Stimulated activated CD4-positive, alpha-beta T cell treated with anti-CD3 and anti-CD28 coated beads, Interleukin-4, amount 100 ng/mL, for 1 hour (primary cell): ENCODE measurements at regions not wholly inside any gene's neighbourhood (a gene's known extent, or its start where the extent isn't known, plus 50 kb on each side); places are given as distances from the start of the nearest gene placed in this dataset.

Source experiments
- DNase-seq: peaks from one replicate; pipeline ENCODE4 v3.0.0-alpha.2; 2020

- no peak for DNase-seq
Measured at GRCh38 chr20:58138395-58138794, 90.1 kb downstream of the ANKRD60 start.

DNA sequence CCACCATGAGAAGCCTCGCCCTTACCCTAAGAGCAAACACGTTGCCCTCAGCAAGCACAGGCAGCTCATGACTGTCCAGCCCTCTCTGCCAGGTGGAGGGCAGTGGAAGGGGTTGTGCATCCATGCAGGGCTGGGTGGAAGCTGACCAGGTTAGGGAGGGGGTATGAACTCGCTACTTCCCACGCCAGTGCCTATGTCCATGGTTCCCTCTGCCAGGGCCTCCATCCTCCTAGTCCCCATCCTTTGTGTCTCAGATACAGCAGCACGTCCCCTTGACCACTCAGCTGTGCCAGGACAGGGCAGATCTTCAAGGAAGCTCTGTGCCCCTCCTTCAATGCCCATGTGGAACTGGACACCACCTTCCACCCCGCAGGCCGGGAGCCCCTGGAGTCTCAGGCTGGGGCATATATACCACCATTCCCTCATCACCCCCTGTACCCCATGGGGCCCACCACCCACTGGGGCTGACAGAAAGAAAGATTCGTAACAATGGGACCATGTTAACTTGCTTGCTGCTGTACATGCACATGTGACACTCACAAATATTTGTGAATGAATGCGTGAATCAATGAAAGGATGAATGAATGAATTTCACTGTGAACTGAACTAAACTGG is 90.7 kb downstream of the ANKRD60 start:
- no peak for DNase-seq

DNA sequence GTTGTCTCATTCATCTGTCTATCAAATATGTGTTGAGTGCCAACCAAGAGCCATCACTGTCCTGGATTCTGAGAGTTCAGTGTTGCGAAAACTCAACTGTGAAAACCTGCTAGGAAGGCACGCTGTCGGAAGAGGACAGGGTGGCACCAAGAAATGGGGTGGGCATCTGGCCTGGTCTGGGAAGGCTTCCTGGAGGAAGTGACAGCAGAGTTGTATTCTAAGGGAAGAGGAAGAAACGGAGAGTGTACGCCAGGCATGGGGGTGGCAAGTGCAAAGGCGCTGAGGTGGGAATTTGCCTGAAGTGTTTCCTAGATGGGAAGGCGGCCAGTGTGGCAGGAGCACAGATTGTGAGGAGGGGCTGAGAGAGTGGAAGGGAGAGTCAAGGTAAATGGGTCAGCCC is 91.2 kb downstream of the ANKRD60 start:
- DNase-seq: no peak

DNA sequence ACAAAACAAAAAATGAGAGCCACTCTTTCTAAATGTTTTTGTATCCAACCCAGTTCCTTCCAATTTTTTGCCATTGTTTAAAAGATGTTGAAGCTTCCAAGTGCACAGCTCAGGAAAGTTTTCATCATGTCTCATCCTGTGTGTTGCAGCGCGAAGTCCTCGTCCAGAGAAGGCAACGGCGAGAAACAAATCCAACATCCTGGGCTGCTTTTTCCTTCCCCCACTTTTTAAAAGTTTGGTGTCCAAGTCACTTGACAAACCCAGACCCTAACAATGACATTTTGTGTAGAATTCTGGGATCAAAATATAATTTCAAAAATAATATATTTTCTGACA is 92.3 kb downstream of the ANKRD60 start:
- no peak for DNase-seq

DNA sequence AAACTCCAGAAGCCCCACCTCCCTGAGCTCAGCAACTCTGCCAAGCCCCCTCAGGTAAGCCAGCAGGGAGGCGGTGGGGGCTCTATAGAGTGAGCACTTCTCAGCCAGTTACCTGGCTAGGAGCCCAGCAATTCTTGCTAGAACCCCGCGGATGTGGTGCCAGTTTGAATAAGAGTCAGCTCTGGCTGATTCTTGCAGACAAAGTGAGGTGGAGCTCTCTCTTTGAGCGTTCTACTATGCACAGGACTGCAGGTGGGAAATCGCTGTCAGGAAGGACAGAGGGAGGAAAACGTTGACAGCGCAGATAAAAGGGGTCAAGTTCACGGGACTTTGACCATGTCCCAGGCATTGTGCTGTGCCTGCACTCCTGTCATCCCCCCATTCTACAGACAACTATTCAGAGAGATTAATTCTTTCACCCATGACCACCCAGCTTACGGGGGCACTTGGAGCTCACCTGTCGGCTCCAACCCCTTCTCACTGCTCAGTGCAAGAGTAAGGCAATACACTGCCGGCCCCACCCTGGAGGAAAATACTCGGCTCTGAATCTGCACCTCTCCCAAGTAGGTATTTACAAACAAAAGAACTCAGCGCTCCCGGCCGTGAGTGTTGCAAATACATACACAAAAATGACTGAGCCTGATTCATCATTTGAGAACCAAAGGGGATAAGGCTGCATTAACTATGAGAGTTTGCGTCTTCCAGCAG is 92.9 kb downstream of the ANKRD60 start:
- DNase-seq: no peak

DNA sequence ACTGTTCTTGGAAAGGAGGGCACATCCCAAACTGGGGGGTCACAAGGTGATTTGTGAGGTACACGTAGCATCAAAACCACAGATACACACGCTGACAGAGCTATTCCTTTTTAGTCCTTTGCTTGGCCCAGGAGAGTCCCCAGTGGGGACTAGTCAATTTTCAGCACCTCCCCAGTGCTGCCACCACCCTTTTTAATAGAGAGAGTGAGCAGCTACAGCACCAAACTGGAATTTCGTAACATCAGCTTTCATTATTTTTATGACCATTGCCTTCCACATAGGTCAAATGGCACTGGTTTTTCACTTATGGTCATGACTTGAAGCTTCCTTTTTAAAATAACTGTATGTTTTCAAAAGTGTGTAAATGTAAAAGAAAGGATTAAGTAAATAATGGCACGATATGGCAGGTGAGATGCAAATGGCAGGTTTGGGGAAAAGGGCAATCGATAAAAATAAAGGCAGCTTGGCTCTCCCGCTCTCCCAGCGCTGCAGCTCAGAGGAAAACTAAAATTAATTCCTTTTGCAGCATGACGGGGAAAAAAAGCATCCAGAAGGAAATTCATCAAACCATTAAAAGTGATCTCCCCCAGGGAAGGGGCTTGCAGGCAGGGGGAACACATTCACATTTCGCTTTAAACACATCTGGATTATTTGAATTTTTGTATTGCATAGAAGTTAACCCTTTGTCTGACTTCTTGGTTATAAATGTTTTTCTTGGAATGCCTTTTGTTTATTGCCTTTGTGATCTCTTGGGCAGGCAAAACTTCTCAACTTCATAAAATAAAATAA is 95.2 kb downstream of the ANKRD60 start:
- DNase-seq: no peak

DNA sequence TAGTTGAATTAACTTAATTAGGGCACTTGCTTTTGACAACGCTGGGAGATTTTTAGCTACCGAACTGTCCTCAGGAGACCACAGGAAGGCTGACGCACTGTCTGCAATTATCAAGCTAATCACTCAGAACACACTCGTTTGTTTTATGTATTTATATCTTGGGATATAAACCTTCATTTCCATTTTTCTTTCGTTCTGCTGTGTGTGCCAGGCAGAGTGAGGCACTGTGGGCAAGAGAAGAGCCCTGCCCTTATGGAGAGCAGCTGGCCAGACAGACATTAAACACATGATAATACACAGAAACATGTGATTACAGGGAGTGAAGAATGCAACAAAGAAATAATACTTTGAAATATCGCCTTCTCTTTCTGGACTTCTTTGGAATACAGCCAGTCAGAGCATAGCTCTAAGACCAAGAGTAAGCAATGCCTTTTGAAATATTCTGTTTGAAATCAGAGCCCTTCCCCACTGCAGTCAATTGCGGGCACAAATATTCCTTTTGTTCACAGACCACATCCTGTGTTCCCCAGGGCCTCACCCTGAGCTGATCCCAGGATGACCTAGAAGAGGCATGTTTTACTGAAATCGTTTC is 96.8 kb downstream of the ANKRD60 start:
- no peak for DNase-seq

- no peak for DNase-seq
Measured at GRCh38 chr20:58131151-58131550, 97.3 kb downstream of the ANKRD60 start.

- no peak for DNase-seq
Measured at GRCh38 chr20:58130581-58130980, 97.9 kb downstream of the ANKRD60 start.

- DNase-seq: no peak
Measured at GRCh38 chr20:58130156-58130555, 98.3 kb downstream of the ANKRD60 start.

DNA sequence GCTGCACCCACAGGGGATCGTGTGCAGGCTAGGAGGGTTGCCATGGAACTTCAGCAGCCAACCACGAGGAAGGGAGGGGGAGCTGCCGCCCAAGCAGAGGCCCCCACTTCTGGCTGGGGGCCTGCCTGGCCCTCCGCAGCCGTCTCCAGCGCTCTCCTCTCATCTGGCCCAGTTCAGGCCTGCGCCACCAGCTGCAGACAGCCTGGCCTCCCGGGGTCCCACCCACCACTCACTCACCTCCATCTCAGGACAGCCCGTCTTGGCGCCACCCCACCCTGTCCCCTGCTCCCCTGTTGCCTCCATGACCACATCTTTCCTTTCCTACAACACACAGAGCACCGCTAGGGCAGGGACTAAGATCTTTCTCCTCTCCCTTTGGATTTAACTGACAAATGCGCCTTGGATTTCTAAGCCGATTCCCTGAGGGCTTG is 98.7 kb downstream of the ANKRD60 start:
- no peak for DNase-seq

GRCh38 chr20:58128635-58129625 is 99.5 kb downstream of the ANKRD60 start:
- DNase-seq: no peak

- no peak for DNase-seq
Measured at GRCh38 chr20:58127701-58128111, 100.7 kb downstream of the ANKRD60 start.

- DNase-seq: no peak
Measured at GRCh38 chr20:58125726-58126125, 102.7 kb downstream of the ANKRD60 start.

- no peak for DNase-seq
Measured at GRCh38 chr20:58117944-58118343, 110.5 kb downstream of the ANKRD60 start.

- DNase-seq: no peak
Measured at GRCh38 chr20:58116505-58116904, 111.9 kb downstream of the ANKRD60 start.

DNA sequence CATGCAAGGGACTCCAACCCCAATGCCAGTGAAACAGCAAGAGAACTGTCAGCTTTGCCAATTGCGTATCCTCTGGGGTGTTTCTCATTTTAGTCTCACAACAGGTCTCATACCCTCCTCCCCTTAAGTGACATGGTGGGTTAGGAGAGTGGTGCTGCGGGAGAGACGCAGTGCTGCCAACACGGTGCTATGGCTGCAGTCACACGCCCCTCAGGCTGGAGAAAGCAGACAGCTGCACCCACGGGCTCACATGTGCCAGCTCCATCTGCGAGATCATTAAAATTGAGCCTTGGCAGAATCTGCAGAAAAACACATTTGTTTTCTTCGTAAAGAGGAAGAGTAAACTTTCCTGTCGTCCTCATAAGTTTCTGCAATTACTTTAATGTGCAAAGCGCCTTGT is 114.7 kb downstream of the ANKRD60 start:
- no peak for DNase-seq

- no peak for DNase-seq
Measured at GRCh38 chr20:58112017-58112781, 116.3 kb downstream of the ANKRD60 start.

DNA sequence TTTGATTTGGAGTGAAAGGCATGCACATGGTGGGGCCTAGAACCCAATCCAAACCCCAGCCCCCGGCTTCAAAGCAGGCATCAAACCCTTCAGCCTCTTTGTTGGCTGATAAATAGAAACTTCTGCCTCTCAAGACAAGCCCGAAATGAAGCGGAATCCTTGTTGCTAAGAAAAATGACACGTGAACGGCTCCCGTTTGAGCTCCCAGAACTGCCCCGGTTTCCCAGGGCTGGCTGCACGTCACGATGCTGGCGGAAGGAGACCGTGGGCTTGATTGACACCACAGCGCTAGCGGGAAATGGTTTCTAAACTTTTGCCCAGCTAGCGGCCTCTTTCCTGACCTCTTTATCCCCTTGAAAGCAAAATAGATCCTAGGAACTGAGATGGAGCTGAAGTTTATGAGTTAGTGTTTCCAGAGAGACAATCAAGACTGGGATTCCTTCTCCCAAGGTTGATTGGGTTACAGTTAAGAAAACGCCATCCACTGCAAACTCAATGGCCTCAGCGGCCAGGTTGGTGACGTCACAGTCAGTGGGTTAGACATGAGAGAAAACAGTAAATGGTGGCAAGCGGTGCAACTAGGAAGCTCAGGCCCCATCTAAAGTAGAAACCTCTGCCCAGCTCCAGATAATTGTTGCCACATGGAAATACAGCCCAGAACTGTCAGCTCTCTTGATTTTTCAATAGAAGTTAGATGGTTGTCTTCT is 117.0 kb downstream of the ANKRD60 start:
- no peak for DNase-seq

DNA sequence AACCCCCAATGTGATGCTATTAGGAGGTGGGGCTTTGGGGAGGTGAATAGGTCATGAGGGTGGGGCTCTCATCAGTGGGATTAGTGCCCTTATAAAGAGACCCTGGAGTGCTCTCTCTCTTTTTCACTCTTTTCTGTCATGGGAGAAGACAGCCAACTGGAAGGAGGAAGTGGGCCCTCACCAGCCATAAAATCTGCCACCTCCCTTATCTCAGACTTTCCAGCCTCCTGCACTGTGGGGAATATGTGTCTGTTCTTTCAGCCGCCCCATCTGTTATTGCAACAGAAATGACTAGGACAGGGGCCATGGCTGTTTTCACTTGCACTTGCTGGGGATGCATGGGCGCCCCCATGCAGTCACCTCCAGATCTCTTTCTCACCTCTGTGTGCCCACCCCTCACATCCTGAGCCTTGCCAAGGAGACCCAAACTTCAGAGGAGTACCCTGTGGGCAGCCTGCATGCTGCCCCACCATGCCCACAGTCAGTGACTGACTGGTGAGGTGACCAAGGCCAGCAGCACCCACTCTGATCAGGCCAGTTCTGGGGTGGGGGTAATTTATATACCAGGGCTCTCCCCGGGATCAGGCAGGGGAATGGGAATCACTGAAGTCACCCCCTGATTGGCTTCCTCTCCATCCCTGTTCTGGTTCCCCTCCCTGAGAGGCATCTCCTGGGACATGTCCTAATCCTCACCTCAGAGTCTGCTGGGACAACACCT is 118.4 kb downstream of the ANKRD60 start:
- DNase-seq: no peak
